ENCODE measurements at regions not wholly inside any gene's neighbourhood (a gene's known extent, or its start where the extent isn't known, plus 50 kb on each side); places are given as distances from the start of the nearest gene placed in this dataset.

DNA sequence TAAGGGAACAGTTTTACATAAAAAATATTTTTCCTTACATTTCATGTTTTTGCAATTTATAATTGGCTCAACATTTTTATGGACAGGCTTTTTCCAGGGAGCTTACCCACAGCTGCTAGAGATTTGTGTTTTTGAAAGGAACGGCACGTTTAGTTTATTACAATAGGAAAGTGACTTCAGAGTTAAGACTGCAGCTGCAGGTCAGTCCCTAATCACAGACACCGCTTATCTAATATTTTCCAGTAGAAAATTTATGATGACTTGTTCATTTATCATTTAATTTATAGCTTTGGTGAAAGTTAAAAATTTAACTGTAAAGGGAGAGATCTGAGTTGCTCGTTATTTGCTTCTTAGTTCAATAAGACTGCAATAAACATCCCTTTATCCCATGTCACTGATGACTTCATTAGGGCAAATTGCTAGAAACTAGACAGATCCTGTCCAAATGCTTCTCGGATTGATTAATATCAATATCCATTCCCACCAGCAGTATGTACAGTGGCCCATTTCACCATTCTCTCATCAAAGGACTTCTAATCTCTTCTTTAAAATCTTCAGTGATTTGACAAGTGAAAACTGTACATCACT lies 97.0 kb upstream of the ODAD2 start:
- H3K27ac ChIP-seq (ENCODE audit: low read depth in 1 of 2, low read length in 1 of 2), result no peak overlapping the region
- no peak overlapping the region for H3K9ac ChIP-seq (ENCODE audit: insufficient read depth in 1 of 2, low read length in 2 of 2)
- no peak overlapping the region for H3K4me3 ChIP-seq
- TF ChIP-seq, protein P1, sequence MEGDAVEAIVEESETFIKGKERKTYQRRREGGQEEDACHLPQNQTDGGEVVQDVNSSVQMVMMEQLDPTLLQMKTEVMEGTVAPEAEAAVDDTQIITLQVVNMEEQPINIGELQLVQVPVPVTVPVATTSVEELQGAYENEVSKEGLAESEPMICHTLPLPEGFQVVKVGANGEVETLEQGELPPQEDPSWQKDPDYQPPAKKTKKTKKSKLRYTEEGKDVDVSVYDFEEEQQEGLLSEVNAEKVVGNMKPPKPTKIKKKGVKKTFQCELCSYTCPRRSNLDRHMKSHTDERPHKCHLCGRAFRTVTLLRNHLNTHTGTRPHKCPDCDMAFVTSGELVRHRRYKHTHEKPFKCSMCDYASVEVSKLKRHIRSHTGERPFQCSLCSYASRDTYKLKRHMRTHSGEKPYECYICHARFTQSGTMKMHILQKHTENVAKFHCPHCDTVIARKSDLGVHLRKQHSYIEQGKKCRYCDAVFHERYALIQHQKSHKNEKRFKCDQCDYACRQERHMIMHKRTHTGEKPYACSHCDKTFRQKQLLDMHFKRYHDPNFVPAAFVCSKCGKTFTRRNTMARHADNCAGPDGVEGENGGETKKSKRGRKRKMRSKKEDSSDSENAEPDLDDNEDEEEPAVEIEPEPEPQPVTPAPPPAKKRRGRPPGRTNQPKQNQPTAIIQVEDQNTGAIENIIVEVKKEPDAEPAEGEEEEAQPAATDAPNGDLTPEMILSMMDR (IDR thresholded peaks at IDR 0.05; ENCODE audit: control extremely low read depth, extremely low read depth), result no peak
- DNase-seq (no peak), ATAC-seq (ENCODE audit: insufficient read depth, low FRiP score) (no peak)
- H3K9me3 ChIP-seq (ENCODE audit: control insufficient read depth in 4 of 4, insufficient read depth in 3 of 4, low read length in 3 of 4), result no peaks in the 10 kb centered on the region
- no peaks in the 10 kb centered on the region for H3K27me3 ChIP-seq (ENCODE audit: control insufficient read depth in 3 of 3, insufficient read depth in 3 of 3, low read length in 2 of 3)
- 70 to 84% methylated on average over 5 of the region's 5 CpGs for WGBS, 2 donors
- no peaks in the 10 kb centered on the region for H3K4me1 ChIP-seq (ENCODE audit: control insufficient read depth in 5 of 5, insufficient read depth in 5 of 5, low read length in 5 of 5)
- no peaks in the 10 kb centered on the region for H3K36me3 ChIP-seq (ENCODE audit: control insufficient read depth in 4 of 4, insufficient read depth in 4 of 4, low read length in 4 of 4)

- no peaks in the 10 kb centered on the region for H3K36me3 ChIP-seq (ENCODE audit: control insufficient read depth in 4 of 4, insufficient read depth in 4 of 4, low read length in 4 of 4)
- 95 to 96% methylated on average over 8 of the region's 8 CpGs for WGBS, 2 donors
- DNase-seq (no peak), ATAC-seq (ENCODE audit: insufficient read depth, low FRiP score) (no peak)
- no peak overlapping the region for H3K9ac ChIP-seq (ENCODE audit: insufficient read depth in 1 of 2, low read length in 2 of 2)
- H3K9me3 ChIP-seq (ENCODE audit: control insufficient read depth in 4 of 4, insufficient read depth in 3 of 4, low read length in 3 of 4), result no peaks in the 10 kb centered on the region
- peaks cover 0 to 1% (median 0%) of the 10 kb centered on the region in 5 donors for H3K4me1 ChIP-seq (ENCODE audit: control insufficient read depth in 5 of 5, insufficient read depth in 5 of 5, low read length in 5 of 5)
- TF ChIP-seq, protein P1 (IDR thresholded peaks at IDR 0.05; ENCODE audit: control extremely low read depth, extremely low read depth), result no peak
- peak overlapping the region in 1 of 2 donors; percentile 14 for H3K27ac ChIP-seq (ENCODE audit: low read depth in 1 of 2, low read length in 1 of 2)
- H3K27me3 ChIP-seq (ENCODE audit: control insufficient read depth in 3 of 3, insufficient read depth in 3 of 3, low read length in 2 of 3), result no peaks in the 10 kb centered on the region
- H3K4me3 ChIP-seq, result no peak overlapping the region
These were observed 95.2 kb upstream of the ODAD2 start for GRCh38 chr10:28094121-28094520.

GRCh38 chr10:28091913-28092312 lies 93.0 kb upstream of the ODAD2 start:
- peaks cover 0 to under 1% (median 0%) of the 10 kb centered on the region in 4 donors for H3K9me3 ChIP-seq (ENCODE audit: control insufficient read depth in 4 of 4, insufficient read depth in 3 of 4, low read length in 3 of 4)
- H3K27ac ChIP-seq (ENCODE audit: low read depth in 1 of 2, low read length in 1 of 2), result no peak overlapping the region
- peaks cover 0 to 1% (median 0%) of the 10 kb centered on the region in 5 donors for H3K4me1 ChIP-seq (ENCODE audit: control insufficient read depth in 5 of 5, insufficient read depth in 5 of 5, low read length in 5 of 5)
- DNase-seq (no peak), ATAC-seq (ENCODE audit: insufficient read depth, low FRiP score) (no peak)
- no peaks in the 10 kb centered on the region for H3K27me3 ChIP-seq (ENCODE audit: control insufficient read depth in 3 of 3, insufficient read depth in 3 of 3, low read length in 2 of 3)
- WGBS, 2 donors, result 88 to 93% methylated on average over 2 of the region's 2 CpGs
- TF ChIP-seq, protein P1 (IDR thresholded peaks at IDR 0.05; ENCODE audit: control extremely low read depth, extremely low read depth), result no peak
- H3K9ac ChIP-seq (ENCODE audit: insufficient read depth in 1 of 2, low read length in 2 of 2), result no peak overlapping the region
- H3K4me3 ChIP-seq, result no peak overlapping the region
- H3K36me3 ChIP-seq (ENCODE audit: control insufficient read depth in 4 of 4, insufficient read depth in 4 of 4, low read length in 4 of 4), result peaks cover 0 to 3% (median 0%) of the 10 kb centered on the region in 4 donors

- Histone ChIP-seq H3K4me3 (no peak overlapping the region), H3K36me3 (ENCODE audit: control insufficient read depth in 4 of 4, insufficient read depth in 4 of 4, low read length in 4 of 4) (peaks cover 0 to 3% (median 0%) of the 10 kb centered on the region in 4 donors), H3K9me3 (ENCODE audit: control insufficient read depth in 4 of 4, insufficient read depth in 3 of 4, low read length in 3 of 4) (peaks cover 0 to 3% (median 0%) of the 10 kb centered on the region in 4 donors), H3K4me1 (ENCODE audit: control insufficient read depth in 5 of 5, insufficient read depth in 5 of 5, low read length in 5 of 5) (peaks cover 0 to 1% (median 0%) of the 10 kb centered on the region in 5 donors), H3K27me3 (ENCODE audit: control insufficient read depth in 3 of 3, insufficient read depth in 3 of 3, low read length in 2 of 3) (no peaks in the 10 kb centered on the region), H3K27ac (ENCODE audit: low read depth in 1 of 2, low read length in 1 of 2) (no peak overlapping the region), H3K9ac (ENCODE audit: insufficient read depth in 1 of 2, low read length in 2 of 2) (no peak overlapping the region)
- WGBS, 2 donors, result 92 to 94% methylated on average over 4 of the region's 4 CpGs
- DNase-seq (no peak), ATAC-seq (ENCODE audit: insufficient read depth, low FRiP score) (no peak)
- TF ChIP-seq, protein P1 (IDR thresholded peaks at IDR 0.05; ENCODE audit: control extremely low read depth, extremely low read depth), result no peak
These were observed 91.6 kb upstream of the ODAD2 start for GRCh38 chr10:28090506-28090905.

Data from lung (tissue), 11 donors.